SK-N-SH (cell line): ENCODE measurements at regions not wholly inside any gene's neighbourhood (a gene's known extent, or its start where the extent isn't known, plus 50 kb on each side); places are given as distances from the start of the nearest gene placed in this dataset.

Source experiments
- CTCF ChIA-PET: fragments of 300-600, 350-600 bp; formaldehyde crosslinking; extraction: SDS; loops from one replicate; lab custom pipeline; 2021; lab: Yijun Ruan, JAX
- POLR2A ChIA-PET: fragments of 350-600 bp; sonication (Branson Sonifier 250); formaldehyde crosslinking; extraction: SDS; loops from one replicate; lab custom pipeline; 2020; ENCODE audit warnings: antibody characterized with exemption, inconsistent platforms; lab: Yijun Ruan, JAX
- DNase-seq: peaks from one replicate; pipeline ENCODE4 v3.0.0; 2012
- H2AFZ ChIP-seq: fragments of 200-600 bp; sonication (generic); 2 replicates; pipeline ENCODE4 v1.8.1; 2016; ENCODE audit warnings: antibody characterized with exemption, mild to moderate bottlenecking, low read depth
- H3F3A ChIP-seq: fragments of 200-600 bp; sonication (generic); replicated peaks from 2 replicates; pipeline ENCODE3; 2016; ENCODE audit warnings: antibody characterized with exemption, mild to moderate bottlenecking; ENCODE audit not compliant: insufficient read depth
- H3K27ac ChIP-seq, 2 experiments: fragments of 200-500 bp in 1 of 2; fragments of 200-600 bp in 1 of 2; sonication (Bioruptor generic) in 1 of 2; sonication (generic), shearing (Covaris generic) in 1 of 2; 2 replicates each; pipeline versions ENCODE4 v1.5.1 to v1.6.1; 2014 to 2016; ENCODE audit warnings: low read depth in 2 of 2, inconsistent platforms in 1 of 2, low read length in 1 of 2, mild to moderate bottlenecking in 1 of 2, mixed read lengths in 1 of 2
- H3K27me3 ChIP-seq: fragments of 200-600 bp; sonication (generic), shearing (Covaris generic); 2 replicates; pipeline ENCODE4 v1.6.1; 2016; ENCODE audit warnings: mixed run types; ENCODE audit not compliant: insufficient read depth
- H3K36me3 ChIP-seq, 2 experiments: fragments of 200-500 bp in 1 of 2; fragments of 200-600 bp in 1 of 2; sonication (Bioruptor generic) in 1 of 2; sonication (generic) in 1 of 2; replicated peaks in 1 of 2; 2 replicates each; pipeline versions ENCODE3 to v1.5.1; 2014 to 2016; ENCODE audit warnings: low read length in 1 of 2, mild to moderate bottlenecking in 1 of 2; ENCODE audit not compliant: insufficient read depth in 2 of 2, control insufficient read depth in 1 of 2
- H3K4me1 ChIP-seq, 2 experiments: fragments of 200-500 bp in 1 of 2; fragments of 200-600 bp in 1 of 2; sonication (Bioruptor generic) in 1 of 2; sonication (generic), shearing (Covaris generic) in 1 of 2; 2 replicates each; pipeline versions ENCODE4 v1.5.1 to v1.6.1; 2014 to 2016; ENCODE audit warnings: low read depth in 1 of 2, low read length in 1 of 2, mixed run types in 1 of 2; ENCODE audit not compliant: insufficient read depth in 2 of 2, control insufficient read depth in 1 of 2
- H3K4me2 ChIP-seq: fragments of 200-600 bp; sonication (generic), shearing (Covaris generic); 2 replicates; pipeline ENCODE4 v1.6.1; 2017; ENCODE audit warnings: mixed run types
- H3K4me3 ChIP-seq, 2 experiments: fragments of 200-500 bp in 1 of 2; fragments of 200-600 bp in 1 of 2; sonication (Bioruptor generic) in 1 of 2; sonication (generic), shearing (Covaris generic) in 1 of 2; 2 replicates each; pipeline versions ENCODE4 v1.5.1 to v1.8.1; 2014 to 2016; ENCODE audit warnings: low read depth in 2 of 2, inconsistent platforms in 1 of 2, low read length in 1 of 2, mild to moderate bottlenecking in 1 of 2, mixed read lengths in 1 of 2, moderate library complexity in 1 of 2
- H3K79me2 ChIP-seq: fragments of 200-600 bp; sonication (generic); 2 replicates; pipeline ENCODE4 v1.8.1; 2017; ENCODE audit warnings: mild to moderate bottlenecking; ENCODE audit not compliant: insufficient read depth
- H3K9ac ChIP-seq: fragments of 200-600 bp; sonication (generic); 2 replicates; pipeline ENCODE4 v1.6.1; 2017; ENCODE audit warnings: mixed run types
- H3K9me2 ChIP-seq: fragments of 200-600 bp; sonication (generic); 2 replicates; pipeline ENCODE4 v1.6.1; 2017; ENCODE audit warnings: mixed run types
- H3K9me3 ChIP-seq: fragments of 200-600 bp; sonication (generic); 2 replicates; pipeline ENCODE4 v1.6.1; 2017; ENCODE audit warnings: mixed run types, mild to moderate bottlenecking, moderate library complexity
- H4K20me1 ChIP-seq: fragments of 200-600 bp; sonication (generic); 2 replicates; pipeline ENCODE4 v1.6.1; 2017; ENCODE audit warnings: mild to moderate bottlenecking, mixed run types; ENCODE audit not compliant: insufficient read depth
- CTCF ChIP-seq: fragments of 200-600 bp; sonication (generic); IDR thresholded peaks from 2 replicates; pipeline ENCODE4 v1.6.1; 2017; ENCODE audit warnings: antibody characterized with exemption, mild to moderate bottlenecking, moderate library complexity
- EZH2phosphoT487 ChIP-seq: fragments of 200-600 bp; sonication (generic); IDR thresholded peaks from 2 replicates; pipeline ENCODE4 v1.6.1; 2017; ENCODE audit warnings: low read depth, mixed run types, mild to moderate bottlenecking, antibody characterized with exemption, moderate library complexity, borderline replicate concordance
- FOSL2 ChIP-seq: IDR thresholded peaks from 2 replicates; pipeline ENCODE4 v1.4.0; 2012; ENCODE audit warnings: low read depth, mild to moderate bottlenecking, moderate library complexity, borderline replicate concordance
- FOXM1 ChIP-seq: IDR thresholded peaks from 2 replicates; pipeline ENCODE4 v1.4.0; 2012; ENCODE audit warnings: low read depth, mild to moderate bottlenecking
- GABPA ChIP-seq: IDR thresholded peaks from 2 replicates; pipeline ENCODE4 v1.4.0; 2012; ENCODE audit warnings: low read depth, mild to moderate bottlenecking
- MAX ChIP-seq: IDR thresholded peaks from 2 replicates; pipeline ENCODE4 v1.4.0; 2012; ENCODE audit warnings: low read depth
- MXI1 ChIP-seq: IDR thresholded peaks from 2 replicates; pipeline ENCODE4 v1.6.1; 2012; ENCODE audit warnings: mild to moderate bottlenecking, low read depth, low read length, improper control_type of control experiment
- NFIC ChIP-seq: IDR thresholded peaks from 2 replicates; pipeline ENCODE4 v1.4.0; 2012; ENCODE audit warnings: borderline replicate concordance
- PBX3 ChIP-seq: IDR thresholded peaks from 2 replicates; pipeline ENCODE4; 2012
- POLR2AphosphoS5 ChIP-seq: IDR thresholded peaks from 2 replicates; pipeline ENCODE4 v1.6.1; 2012; ENCODE audit warnings: low read depth, low read length
- RAD21 ChIP-seq: IDR thresholded peaks from 2 replicates; pipeline ENCODE4 v1.6.1; 2012; ENCODE audit warnings: mild to moderate bottlenecking, low read length
- RCOR1 ChIP-seq: fragments of 150-350 bp; IDR thresholded peaks from 2 replicates; pipeline ENCODE4 v1.6.1; 2017; ENCODE audit warnings: antibody characterized with exemption, low read length
- RFX5 ChIP-seq: IDR thresholded peaks from 2 replicates; pipeline ENCODE4 v1.6.1; 2012; ENCODE audit warnings: mild to moderate bottlenecking, improper control_type of control experiment, low read length
- SMC3 ChIP-seq: IDR thresholded peaks from 2 replicates; pipeline ENCODE4 v1.6.1; 2012; ENCODE audit warnings: low read depth, low read length, improper control_type of control experiment
- TAF1 ChIP-seq: IDR thresholded peaks from 2 replicates; pipeline ENCODE4 v1.6.1; 2012; ENCODE audit warnings: low read depth, mild to moderate bottlenecking, low read length, moderate library complexity, borderline replicate concordance
- TCF12 ChIP-seq: IDR thresholded peaks from 2 replicates; pipeline ENCODE4 v1.4.0; 2012
- TEAD4 ChIP-seq: IDR thresholded peaks from 2 replicates; pipeline ENCODE4 v1.4.0; 2012; ENCODE audit warnings: mild to moderate bottlenecking, borderline replicate concordance; ENCODE audit not compliant: insufficient read depth
- USF1 ChIP-seq: IDR thresholded peaks from 2 replicates; pipeline ENCODE4 v1.4.0; 2012; ENCODE audit warnings: low read depth, borderline replicate concordance
- USF2 ChIP-seq: fragments of 150-350 bp; IDR thresholded peaks from 2 replicates; pipeline ENCODE4 v1.6.1; 2017; ENCODE audit warnings: antibody characterized with exemption, low read length, low read depth, borderline replicate concordance
- YY1 ChIP-seq: IDR thresholded peaks from 2 replicates; pipeline ENCODE4 v1.4.0; 2012; ENCODE audit warnings: low read depth, mild to moderate bottlenecking
- ZBTB33 ChIP-seq: IDR thresholded peaks from 2 replicates; pipeline ENCODE4 v1.4.0; 2012; ENCODE audit warnings: low read depth, borderline replicate concordance
- WGBS: methylation state at CpG from one replicate; pipeline ENCODE4 v1.1.6; 2017; ENCODE audit warnings: low lambda C conversion rate; 5-methylcytosine and 5-hydroxymethylcytosine counted together

GRCh38 chr5:117088176-117088575 is 513.6 kb upstream of the SEMA6A start:
- Histone ChIP-seq H3K79me2 (no peaks in the 10 kb centered on the region), H3K9ac (no peak overlapping the region), H3K9me2 (no peaks in the 10 kb centered on the region), H3K27me3 (no peaks in the 10 kb centered on the region), H3K36me3 (no peaks in the 10 kb centered on the region), H3K4me1 (peaks cover 0 to 3% of the 10 kb centered on the region in 2 experiments; a peak in 1 of 4 replicates), H3F3A (no peaks in the 10 kb centered on the region), H3K9me3 (no peaks in the 10 kb centered on the region), H3K27ac (no peak overlapping the region), H4K20me1 (no peaks in the 10 kb centered on the region), H3K4me3 (no peak overlapping the region), H3K4me2 (no peak overlapping the region), H2AFZ (no peak overlapping the region)
- TF ChIP-seq EZH2phosphoT487 (no peak), TAF1 (no peak), POLR2AphosphoS5 (no peak), MXI1 (no peak), GABPA (no peak), YY1 (no peak)
- 48% methylated on average over 2 of the region's 2 CpGs for WGBS
- no peak for DNase-seq
- ChIA-PET CTCF (no interaction called here), POLR2A (no interaction called here)

- H3K4me1 ChIP-seq, result peaks cover 0 to 4% of the 10 kb centered on the region in 2 experiments; a peak in 1 of 4 replicates
- TF ChIP-seq MAX (no peak), SMC3 (no peak), NFIC (no peak), RAD21 (no peak), RCOR1 (no peak), RFX5 (no peak), CTCF (no peak), EZH2phosphoT487 (no peak), POLR2AphosphoS5 (no peak), FOXM1 (no peak), TAF1 (no peak), MXI1 (no peak), ZBTB33 (no peak), FOSL2 (no peak), USF1 (no peak), USF2 (no peak), PBX3 (no peak), TCF12 (no peak), TEAD4 (no peak), YY1 (no peak)
- TF ChIP-seq, all 33 proteins: peak for 0
- Histone ChIP-seq H3K4me3 (no peak overlapping the region), H2AFZ (no peak overlapping the region), H3K79me2 (no peaks in the 10 kb centered on the region), H3K36me3 (no peaks in the 10 kb centered on the region), H3K27me3 (no peaks in the 10 kb centered on the region), H3K4me2 (no peak overlapping the region), H3K9me3 (no peaks in the 10 kb centered on the region), H3K27ac (no peak overlapping the region), H3F3A (no peaks in the 10 kb centered on the region), H3K9me2 (no peaks in the 10 kb centered on the region), H3K9ac (no peak overlapping the region), H4K20me1 (no peaks in the 10 kb centered on the region)
- ChIA-PET POLR2A (no interaction called here), CTCF (no interaction called here)
- no peak for DNase-seq
These were observed 509.4 kb upstream of the SEMA6A start for GRCh38 chr5:117084067-117084466.
